ENCODE measurements at regions not wholly inside any gene's neighbourhood (a gene's known extent, or its start where the extent isn't known, plus 50 kb on each side); places are given as distances from the start of the nearest gene placed in this dataset.
"Not testable (repeated sequence)": the region's sequence is repeated elsewhere in the genome, so short reads cannot be mapped to it uniquely, and the experiment has no call there.

GRCh38 chr22:48919851-48920589 lies 907.7 kb downstream of the BRD1 start:
- no peak for ATAC-seq

GRCh38 chr22:48919187-48919590 lies 908.5 kb downstream of the BRD1 start:
- ATAC-seq, result no peak

GRCh38 chr22:48918585-48919186 lies 909.0 kb downstream of the BRD1 start:
- no peak for ATAC-seq

GRCh38 chr22:48912356-48913066 lies 915.2 kb downstream of the BRD1 start:
- not testable (repeated sequence) for ATAC-seq

- not testable (repeated sequence) for ATAC-seq
These were observed 916.0 kb downstream of the BRD1 start for GRCh38 chr22:48911647-48912046.

- not testable (repeated sequence) for ATAC-seq
These were observed 916.6 kb downstream of the BRD1 start for GRCh38 chr22:48911067-48911466.

GRCh38 chr22:48908547-48908946 lies 919.1 kb downstream of the BRD1 start:
- no peak for ATAC-seq

- ATAC-seq, result no peak
These were observed 920.1 kb downstream of the BRD1 start for GRCh38 chr22:48907591-48907990.

GRCh38 chr22:48906216-48906835 lies 921.3 kb downstream of the BRD1 start:
- no peak for ATAC-seq

GRCh38 chr22:48905206-48905975 lies 922.3 kb downstream of the BRD1 start:
- ATAC-seq, result no peak

GRCh38 chr22:48902983-48903650 lies 924.6 kb downstream of the BRD1 start:
- no peak for ATAC-seq

GRCh38 chr22:48902001-48902869 lies 925.4 kb downstream of the BRD1 start:
- ATAC-seq, result no peak

GRCh38 chr22:48901324-48901723 lies 926.3 kb downstream of the BRD1 start:
- no peak for ATAC-seq

- no peak for ATAC-seq
These were observed 927.0 kb downstream of the BRD1 start for GRCh38 chr22:48900626-48901025.

- ATAC-seq, result no peak
These were observed 927.4 kb downstream of the BRD1 start for GRCh38 chr22:48900327-48900597.

GRCh38 chr22:48899523-48900326 lies 927.9 kb downstream of the BRD1 start:
- ATAC-seq, result no peak

GRCh38 chr22:48898524-48899250 lies 929.0 kb downstream of the BRD1 start:
- no peak for ATAC-seq

- ATAC-seq, result no peak
These were observed 929.9 kb downstream of the BRD1 start for GRCh38 chr22:48897645-48898370.

All from activated CD4-positive, CD25-positive, alpha-beta regulatory T cell treated with anti-CD3 and anti-CD28 coated beads, Interleukin-2, amount 50 U/mL, for 24 hours (primary cell).